NCI-H2107 treated with DMSO at 0.1 percent for 48 hours (cell line): ENCODE measurements at regions not wholly inside any gene's neighbourhood (a gene's known extent, or its start where the extent isn't known, plus 50 kb on each side); places are given as distances from the start of the nearest gene placed in this dataset.
"Not testable (repeated sequence)": the region's sequence is repeated elsewhere in the genome, so short reads cannot be mapped to it uniquely, and the experiment has no call there.

ENCODE experiments used
- DNase-seq: peaks from one replicate; lab custom pipeline; 2025; ENCODE audit not compliant: unreplicated experiment; lab: John Stamatoyannopoulos, UW

GRCh38 chr3:159346271-159346903, 544.5 kb downstream of the MFSD1 start:
- no peak for DNase-seq

GRCh38 chr3:159348431-159348830, 546.6 kb downstream of the MFSD1 start:
- DNase-seq: no peak

- DNase-seq: no peak
Observed at GRCh38 chr3:159356606-159357005, 554.8 kb downstream of the MFSD1 start.

GRCh38 chr3:159364511-159364910, 562.7 kb downstream of the MFSD1 start:
- no peak for DNase-seq

GRCh38 chr3:159366476-159366875, 564.6 kb downstream of the MFSD1 start:
- DNase-seq: no peak

- no peak for DNase-seq
Observed at GRCh38 chr3:159371961-159372360, 570.1 kb downstream of the MFSD1 start.

GRCh38 chr3:159378396-159379194, 576.7 kb downstream of the MFSD1 start:
- no peak for DNase-seq

GRCh38 chr3:159380891-159381290, 579.0 kb downstream of the MFSD1 start:
- DNase-seq: no peak

GRCh38 chr3:159390656-159391212, 588.9 kb downstream of the MFSD1 start:
- no peak for DNase-seq

GRCh38 chr3:159397683-159398082, 591.0 kb upstream of the IL12A start:
- not testable (repeated sequence) for DNase-seq

- DNase-seq: no peak
Observed at GRCh38 chr3:159401069-159401468, 587.6 kb upstream of the IL12A start.

- not testable (repeated sequence) for DNase-seq
Observed at GRCh38 chr3:159409711-159410110, 578.9 kb upstream of the IL12A start.

- no peak for DNase-seq
Observed at GRCh38 chr3:159413319-159413718, 575.3 kb upstream of the IL12A start.

GRCh38 chr3:159416856-159417255, 571.8 kb upstream of the IL12A start:
- DNase-seq: no peak

GRCh38 chr3:159417761-159418160, 570.9 kb upstream of the IL12A start:
- DNase-seq: no peak

GRCh38 chr3:159418571-159419526, 569.8 kb upstream of the IL12A start:
- no peak for DNase-seq

GRCh38 chr3:159429702-159430101, 558.9 kb upstream of the IL12A start:
- DNase-seq: no peak

- DNase-seq: no peak
Observed at GRCh38 chr3:159432682-159433340, 555.8 kb upstream of the IL12A start.

- no peak for DNase-seq
Observed at GRCh38 chr3:159439346-159439745, 549.3 kb upstream of the IL12A start.

- DNase-seq: no peak
Observed at GRCh38 chr3:159441279-159441678, 547.4 kb upstream of the IL12A start.

GRCh38 chr3:159443266-159443665, 545.4 kb upstream of the IL12A start:
- no peak for DNase-seq
